B cell (primary cell): ENCODE measurements at regions not wholly inside any gene's neighbourhood (a gene's known extent, or its start where the extent isn't known, plus 50 kb on each side); places are given as distances from the start of the nearest gene placed in this dataset.
"Not testable (repeated sequence)": the region's sequence is repeated elsewhere in the genome, so short reads cannot be mapped to it uniquely, and the experiment has no call there.

ENCODE experiments used
- ATAC-seq: fragments of 200-7000 bp; cut with Tn5 transposase; one replicate; pipeline ENCODE4 v1.10.0; 2021; ENCODE audit warnings: low read depth, mild to moderate bottlenecking, moderate number of reproducible peaks, moderate library complexity
- CTCF ChIA-PET: fragments of 350-600 bp; sonication (Branson Sonifier 250); formaldehyde crosslinking; loops from one replicate; lab custom pipeline; 2021; ENCODE audit warnings: antibody characterized with exemption, inconsistent platforms; lab: Charles Lee
- POLR2A ChIA-PET: fragments of 350-600 bp; sonication (Branson Sonifier 250); formaldehyde crosslinking; loops from one replicate; lab custom pipeline; 2021; ENCODE audit warnings: antibody characterized with exemption; lab: Charles Lee
- DNase-seq: peaks from one replicate; pipeline ENCODE4 v3.0.0; 2013
- H2AFZ ChIP-seq: 2 replicates; pipeline ENCODE4 v1.6.1; 2012; ENCODE audit warnings: mild to moderate bottlenecking, low read depth, low read length; ENCODE audit not compliant: insufficient read depth, poor library complexity, severe bottlenecking
- H3K27ac ChIP-seq, 2 donors: 1 replicate in 1 of 2; 2 replicates in 1 of 2; pipeline ENCODE4 v1.5.1; 2012 to 2013; ENCODE audit warnings: low read length in 2 of 2, mild to moderate bottlenecking in 2 of 2, moderate library complexity in 1 of 2
- H3K27me3 ChIP-seq, 4 experiments: fragments of 200-600 bp in 1 of 4; sonication (generic) in 1 of 4; replicated peaks in 1 of 4; 1 replicate in 2 of 4; 2 replicates in 2 of 4; pipeline versions ENCODE4 v1.6.1 to v1.7.0; 2013 to 2016; ENCODE audit warnings: low read length in 3 of 4, mild to moderate bottlenecking in 2 of 4, mixed read lengths in 1 of 4, moderate library complexity in 1 of 4; ENCODE audit not compliant: insufficient read depth in 4 of 4, control insufficient read depth in 3 of 4; ENCODE audit errors: control extremely low read depth in 1 of 4
- H3K36me3 ChIP-seq, 2 experiments: replicated peaks in 1 of 2; 1 replicate in 1 of 2; 2 replicates in 1 of 2; pipeline versions ENCODE4 v1.6.1 to v1.7.1; 2013; ENCODE audit warnings: low read length in 1 of 2; ENCODE audit not compliant: insufficient read depth in 2 of 2, control insufficient read depth in 1 of 2; ENCODE audit errors: control extremely low read depth in 1 of 2, extremely low read depth in 1 of 2
- H3K4me1 ChIP-seq, 2 donors: fragments of 200-600 bp in 1 of 2; sonication (generic) in 1 of 2; 1 replicate in 1 of 2; 2 replicates in 1 of 2; pipeline versions ENCODE4 v1.5.1 to v1.6.1; 2013 to 2017; ENCODE audit warnings: low read length in 2 of 2; ENCODE audit not compliant: control insufficient read depth in 2 of 2, insufficient read depth in 2 of 2
- H3K4me2 ChIP-seq: replicated peaks from 2 replicates; pipeline ENCODE3; 2012; ENCODE audit warnings: mild to moderate bottlenecking, low read depth, low read length; ENCODE audit not compliant: poor library complexity, severe bottlenecking
- H3K4me3 ChIP-seq, 5 experiments: fragments of 200-600 bp in 1 of 5; sonication (generic) in 1 of 5; 1 replicate in 3 of 5; 2 replicates in 2 of 5; pipeline versions ENCODE4 v1.5.1 to v1.7.0; 2011 to 2016; ENCODE audit warnings: low read length in 4 of 5, mild to moderate bottlenecking in 4 of 5, low read depth in 2 of 5, control low read depth in 1 of 5, moderate library complexity in 1 of 5; ENCODE audit not compliant: insufficient read depth in 1 of 5; ENCODE audit errors: control extremely low read depth in 1 of 5, extremely low read depth in 1 of 5
- H3K79me2 ChIP-seq: fragments of 200-600 bp; sonication (generic); one replicate; pipeline ENCODE4 v1.6.0; 2016; ENCODE audit warnings: low read length; ENCODE audit not compliant: control insufficient read depth, insufficient read depth
- H3K9ac ChIP-seq: fragments of 200-600 bp; sonication (generic); 2 replicates; pipeline ENCODE4 v1.6.1; 2017; ENCODE audit warnings: mild to moderate bottlenecking, low read length, moderate library complexity
- H3K9me3 ChIP-seq, 3 donors: one replicate each; pipeline versions ENCODE4 v1.6.1 to v1.7.1; 2013; ENCODE audit warnings: low read length in 2 of 3; ENCODE audit not compliant: control insufficient read depth in 2 of 3, insufficient read depth in 1 of 3; ENCODE audit errors: control extremely low read depth in 1 of 3
- H4K20me1 ChIP-seq: 2 replicates; pipeline ENCODE4 v1.6.0; 2012; ENCODE audit warnings: mild to moderate bottlenecking, low read length; ENCODE audit not compliant: insufficient read depth, control insufficient read depth, poor library complexity, severe bottlenecking
- H3K27ac Mint-ChIP-seq: one replicate; pipeline ENCODE4 v1.8.0; 2021; ENCODE audit warnings: mixed read lengths
- H3K27me3 Mint-ChIP-seq: one replicate; pipeline ENCODE4 v1.8.0; 2021; ENCODE audit warnings: mixed read lengths
- H3K4me1 Mint-ChIP-seq: one replicate; pipeline ENCODE4 v1.8.0; 2021; ENCODE audit warnings: mixed read lengths
- H3K4me3 Mint-ChIP-seq: one replicate; pipeline ENCODE4 v1.8.0; 2021; ENCODE audit warnings: mixed read lengths
- H3K9me3 Mint-ChIP-seq: one replicate; pipeline ENCODE4 v1.8.0; 2022; ENCODE audit warnings: mixed read lengths; ENCODE audit not compliant: insufficient read depth
- WGBS: methylation state at CpG from one replicate; pipeline ENCODE4 v1.1.5; 2013; ENCODE audit warnings: missing lambda C conversion rate; ENCODE audit not compliant: insufficient coverage; 5-methylcytosine and 5-hydroxymethylcytosine counted together
- intact Hi-C: fragments of 100-400 bp; cut with micrococcal nuclease; formaldehyde crosslinking; loops from one replicate; pipeline ENCODE4 v1.10.0; 2022

GRCh38 chr12:9417341-9417740, 190.4 kb downstream of the KLRB1 start:
- H3K9ac ChIP-seq, ATAC-seq, H3K4me3 Mint-ChIP-seq, CTCF ChIA-PET, DNase-seq, H3K4me3 ChIP-seq, H3K79me2 ChIP-seq, H2AFZ ChIP-seq, POLR2A ChIA-PET, H3K9me3 ChIP-seq, H3K4me1 Mint-ChIP-seq, H3K36me3 ChIP-seq, H3K27ac ChIP-seq, H3K27me3 ChIP-seq, H4K20me1 ChIP-seq, H3K27ac Mint-ChIP-seq, H3K4me2 ChIP-seq, H3K9me3 Mint-ChIP-seq, H3K4me1 ChIP-seq, H3K27me3 Mint-ChIP-seq, intact Hi-C loops: not testable (repeated sequence)
- no CpG with 5 or more reads among the region's 13 CpGs for WGBS

- H3K9me3 Mint-ChIP-seq, CTCF ChIA-PET, H3K79me2 ChIP-seq, H3K27ac Mint-ChIP-seq, POLR2A ChIA-PET, H2AFZ ChIP-seq, DNase-seq, H4K20me1 ChIP-seq, intact Hi-C loops, H3K36me3 ChIP-seq, H3K27me3 ChIP-seq, H3K9ac ChIP-seq, H3K27ac ChIP-seq, ATAC-seq, H3K4me3 Mint-ChIP-seq, H3K4me2 ChIP-seq, H3K4me3 ChIP-seq, H3K27me3 Mint-ChIP-seq, H3K9me3 ChIP-seq: not testable (repeated sequence)
- H3K4me1 ChIP-seq: peaks cover 10 to 12% of the 10 kb centered on the region in 2 donors
- peaks cover 13% of the 10 kb centered on the region for H3K4me1 Mint-ChIP-seq
- WGBS: no CpG with 5 or more reads among the region's 8 CpGs
These were observed 191.4 kb downstream of the KLRB1 start for GRCh38 chr12:9416346-9416745.

- H3K9me3 ChIP-seq, H3K9me3 Mint-ChIP-seq, DNase-seq, H3K27ac Mint-ChIP-seq, H2AFZ ChIP-seq, H4K20me1 ChIP-seq, H3K4me2 ChIP-seq, H3K36me3 ChIP-seq, ATAC-seq, H3K4me3 Mint-ChIP-seq, H3K27me3 Mint-ChIP-seq, POLR2A ChIA-PET, H3K27ac ChIP-seq, CTCF ChIA-PET, H3K9ac ChIP-seq, H3K79me2 ChIP-seq, intact Hi-C loops, H3K27me3 ChIP-seq, H3K4me3 ChIP-seq: not testable (repeated sequence)
- peaks cover 12 to 14% of the 10 kb centered on the region in 2 donors for H3K4me1 ChIP-seq
- H3K4me1 Mint-ChIP-seq: peaks cover 14% of the 10 kb centered on the region
- no CpG with 5 or more reads among the region's 3 CpGs for WGBS
These were observed 191.8 kb downstream of the KLRB1 start for GRCh38 chr12:9415898-9416297.

GRCh38 chr12:9413862-9414261, 193.9 kb downstream of the KLRB1 start:
- H3K27ac Mint-ChIP-seq, POLR2A ChIA-PET, intact Hi-C loops: not testable (repeated sequence)

More at GRCh38 chr12:9413862-9414261, 193.9 kb downstream of the KLRB1 start:
- H3K4me1 ChIP-seq: peaks cover 12 to 14% of the 10 kb centered on the region in 2 donors
- H3K27me3 Mint-ChIP-seq, H3K9me3 ChIP-seq, H3K4me2 ChIP-seq, H4K20me1 ChIP-seq, H3K9ac ChIP-seq, H3K27ac ChIP-seq, H3K79me2 ChIP-seq, H3K4me3 ChIP-seq, H3K4me3 Mint-ChIP-seq, H3K9me3 Mint-ChIP-seq, H3K27me3 ChIP-seq, H2AFZ ChIP-seq, CTCF ChIA-PET, ATAC-seq, DNase-seq, H3K36me3 ChIP-seq: not testable (repeated sequence)
- 93% methylated on average over 6 of the region's 7 CpGs for WGBS
- peaks cover 14% of the 10 kb centered on the region for H3K4me1 Mint-ChIP-seq
